Liver (tissue), 3 donors: ENCODE measurements at regions not wholly inside any gene's neighbourhood (a gene's known extent, or its start where the extent isn't known, plus 50 kb on each side); places are given as distances from the start of the nearest gene placed in this dataset.

ENCODE experiments used
- JUND ChIP-seq, 2 donors: IDR thresholded peaks; 2 replicates each; pipeline ENCODE4 v1.6.1; 2016; ENCODE audit warnings: antibody characterized with exemption in 2 of 2
- RAD21 ChIP-seq, 2 donors: IDR thresholded peaks; 2 replicates each; pipeline ENCODE4 v1.6.1; 2016; ENCODE audit warnings: antibody characterized with exemption in 2 of 2, mild to moderate bottlenecking in 2 of 2
- RXRA ChIP-seq, 2 donors: IDR thresholded peaks; 2 replicates each; pipeline ENCODE4 v1.6.1; 2017 to 2018; ENCODE audit warnings: antibody characterized with exemption in 2 of 2, mild to moderate bottlenecking in 1 of 2
- TF ChIP-seq, protein P1 (sequence below): fragments of 150-350 bp; IDR thresholded peaks from 2 replicates; pipeline ENCODE4 v1.5.1; 2017; ENCODE audit warnings: improper control_type of control experiment, low read depth, low read length; ENCODE audit not compliant: missing input control
- TF ChIP-seq, protein P2 (sequence below): IDR thresholded peaks from 2 replicates; pipeline ENCODE4 v1.6.1; 2016; ENCODE audit warnings: antibody characterized with exemption, mild to moderate bottlenecking
- donor health status: healthy.
- donor health status: healthy.

DNA sequence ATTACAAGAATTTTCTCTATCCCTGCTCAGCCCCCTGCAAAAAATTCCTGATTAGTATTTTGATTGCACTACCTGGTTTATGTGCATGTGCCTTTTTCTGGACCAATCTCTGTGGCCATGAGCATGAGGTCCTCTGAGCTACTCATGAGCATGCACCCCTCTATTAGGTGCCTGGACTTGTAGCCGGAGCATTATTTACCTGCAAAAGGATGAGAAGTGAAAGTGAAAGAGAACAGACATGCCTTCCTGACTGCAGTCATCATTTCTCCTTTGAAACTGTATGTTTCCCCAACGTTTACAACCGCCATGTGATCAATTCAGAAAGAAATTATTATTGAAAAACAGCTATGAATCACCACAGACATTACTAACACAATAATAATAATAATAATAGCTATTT, 1008.8 kb downstream of the ROBO2 start:
- TF ChIP-seq, protein P1, sequence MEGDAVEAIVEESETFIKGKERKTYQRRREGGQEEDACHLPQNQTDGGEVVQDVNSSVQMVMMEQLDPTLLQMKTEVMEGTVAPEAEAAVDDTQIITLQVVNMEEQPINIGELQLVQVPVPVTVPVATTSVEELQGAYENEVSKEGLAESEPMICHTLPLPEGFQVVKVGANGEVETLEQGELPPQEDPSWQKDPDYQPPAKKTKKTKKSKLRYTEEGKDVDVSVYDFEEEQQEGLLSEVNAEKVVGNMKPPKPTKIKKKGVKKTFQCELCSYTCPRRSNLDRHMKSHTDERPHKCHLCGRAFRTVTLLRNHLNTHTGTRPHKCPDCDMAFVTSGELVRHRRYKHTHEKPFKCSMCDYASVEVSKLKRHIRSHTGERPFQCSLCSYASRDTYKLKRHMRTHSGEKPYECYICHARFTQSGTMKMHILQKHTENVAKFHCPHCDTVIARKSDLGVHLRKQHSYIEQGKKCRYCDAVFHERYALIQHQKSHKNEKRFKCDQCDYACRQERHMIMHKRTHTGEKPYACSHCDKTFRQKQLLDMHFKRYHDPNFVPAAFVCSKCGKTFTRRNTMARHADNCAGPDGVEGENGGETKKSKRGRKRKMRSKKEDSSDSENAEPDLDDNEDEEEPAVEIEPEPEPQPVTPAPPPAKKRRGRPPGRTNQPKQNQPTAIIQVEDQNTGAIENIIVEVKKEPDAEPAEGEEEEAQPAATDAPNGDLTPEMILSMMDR: no peak
- TF ChIP-seq, protein P2, sequence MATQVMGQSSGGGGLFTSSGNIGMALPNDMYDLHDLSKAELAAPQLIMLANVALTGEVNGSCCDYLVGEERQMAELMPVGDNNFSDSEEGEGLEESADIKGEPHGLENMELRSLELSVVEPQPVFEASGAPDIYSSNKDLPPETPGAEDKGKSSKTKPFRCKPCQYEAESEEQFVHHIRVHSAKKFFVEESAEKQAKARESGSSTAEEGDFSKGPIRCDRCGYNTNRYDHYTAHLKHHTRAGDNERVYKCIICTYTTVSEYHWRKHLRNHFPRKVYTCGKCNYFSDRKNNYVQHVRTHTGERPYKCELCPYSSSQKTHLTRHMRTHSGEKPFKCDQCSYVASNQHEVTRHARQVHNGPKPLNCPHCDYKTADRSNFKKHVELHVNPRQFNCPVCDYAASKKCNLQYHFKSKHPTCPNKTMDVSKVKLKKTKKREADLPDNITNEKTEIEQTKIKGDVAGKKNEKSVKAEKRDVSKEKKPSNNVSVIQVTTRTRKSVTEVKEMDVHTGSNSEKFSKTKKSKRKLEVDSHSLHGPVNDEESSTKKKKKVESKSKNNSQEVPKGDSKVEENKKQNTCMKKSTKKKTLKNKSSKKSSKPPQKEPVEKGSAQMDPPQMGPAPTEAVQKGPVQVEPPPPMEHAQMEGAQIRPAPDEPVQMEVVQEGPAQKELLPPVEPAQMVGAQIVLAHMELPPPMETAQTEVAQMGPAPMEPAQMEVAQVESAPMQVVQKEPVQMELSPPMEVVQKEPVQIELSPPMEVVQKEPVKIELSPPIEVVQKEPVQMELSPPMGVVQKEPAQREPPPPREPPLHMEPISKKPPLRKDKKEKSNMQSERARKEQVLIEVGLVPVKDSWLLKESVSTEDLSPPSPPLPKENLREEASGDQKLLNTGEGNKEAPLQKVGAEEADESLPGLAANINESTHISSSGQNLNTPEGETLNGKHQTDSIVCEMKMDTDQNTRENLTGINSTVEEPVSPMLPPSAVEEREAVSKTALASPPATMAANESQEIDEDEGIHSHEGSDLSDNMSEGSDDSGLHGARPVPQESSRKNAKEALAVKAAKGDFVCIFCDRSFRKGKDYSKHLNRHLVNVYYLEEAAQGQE: no peak
- no peak for TF ChIP-seq JUND (IDR thresholded peaks at IDR 0.05)
- no peak for TF ChIP-seq RAD21 (IDR thresholded peaks at IDR 0.05)
- TF ChIP-seq RXRA (IDR thresholded peaks at IDR 0.05): no peak
